PFSK-1 (cell line): ENCODE measurements at regions not wholly inside any gene's neighbourhood (a gene's known extent, or its start where the extent isn't known, plus 50 kb on each side); places are given as distances from the start of the nearest gene placed in this dataset.

ENCODE experiments used
- FOXP2 ChIP-seq: optimal IDR thresholded peaks from 2 replicates; pipeline ENCODE3; 2011; ENCODE audit warnings: borderline replicate concordance, control low read depth, inconsistent platforms; ENCODE audit not compliant: insufficient read depth; ENCODE audit errors: extremely low read length, extremely low read depth
- POLR2AphosphoS5 ChIP-seq: IDR thresholded peaks from 2 replicates; pipeline ENCODE4 v1.6.1; 2012; ENCODE audit warnings: low read depth, mild to moderate bottlenecking, control low read depth, low read length, moderate library complexity
- REST ChIP-seq, 2 experiments: IDR thresholded peaks; 2 replicates each; pipeline versions ENCODE4 v1.6.1 to v1.8.0; 2011 to 2012; ENCODE audit warnings: low read depth in 2 of 2, low read length in 2 of 2, control low read depth in 1 of 2, inconsistent platforms in 1 of 2, mild to moderate bottlenecking in 1 of 2, moderate library complexity in 1 of 2; ENCODE audit not compliant: insufficient read depth in 1 of 2

DNA sequence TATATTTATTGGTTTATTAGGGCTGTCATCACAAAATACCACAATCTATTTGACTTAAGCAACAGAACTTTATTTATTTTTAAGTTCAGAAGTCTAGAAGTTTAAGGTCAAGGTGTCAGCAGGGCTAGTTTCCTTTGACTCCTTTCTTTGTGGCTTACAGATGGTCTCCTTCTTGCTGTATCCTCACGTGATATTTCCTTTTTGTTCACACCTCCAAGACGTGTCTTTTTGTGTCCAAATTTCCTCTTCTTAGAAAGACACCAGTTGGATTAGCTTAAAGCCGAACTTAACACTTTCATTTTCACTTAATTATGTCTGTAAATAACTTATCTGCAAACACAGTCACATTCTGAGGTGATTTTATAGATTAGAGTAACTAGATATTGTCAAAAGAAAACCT, 631.4 kb upstream of the POT1 start:
- TF ChIP-seq POLR2AphosphoS5 = no peak
- no peak for TF ChIP-seq REST (IDR thresholded peaks at IDR 0.05; ENCODE audit: insufficient read depth in 1 of 2, low read depth in 2 of 2, low read length in 2 of 2)
- no peak for TF ChIP-seq FOXP2
